Adipocyte (in vitro differentiated cells): ENCODE measurements at regions not wholly inside any gene's neighbourhood (a gene's known extent, or its start where the extent isn't known, plus 50 kb on each side); places are given as distances from the start of the nearest gene placed in this dataset.
"Not testable (repeated sequence)": the region's sequence is repeated elsewhere in the genome, so short reads cannot be mapped to it uniquely, and the experiment has no call there.

Source experiments
- DNase-seq: peaks from one replicate; pipeline ENCODE4 v3.0.0-alpha.2; 2015; ENCODE audit warnings: low read depth
- H3K27me3 ChIP-seq: replicated peaks from 2 replicates; pipeline ENCODE4 v1.7.0; 2013; ENCODE audit warnings: mild to moderate bottlenecking, low read length, moderate library complexity; ENCODE audit not compliant: control insufficient read depth, insufficient read depth
- H3K36me3 ChIP-seq: 2 replicates; pipeline ENCODE4 v1.7.0; 2013; ENCODE audit warnings: low read length, mild to moderate bottlenecking, moderate library complexity; ENCODE audit not compliant: control insufficient read depth, insufficient read depth, severe bottlenecking
- H3K4me1 ChIP-seq: 2 replicates; pipeline ENCODE4 v1.7.0; 2013; ENCODE audit warnings: mild to moderate bottlenecking, low read length, moderate library complexity; ENCODE audit not compliant: control insufficient read depth, insufficient read depth
- H3K4me3 ChIP-seq: 2 replicates; pipeline ENCODE4 v1.7.0; 2013; ENCODE audit warnings: mild to moderate bottlenecking, low read length, moderate library complexity
- H3K9ac ChIP-seq: 2 replicates; pipeline ENCODE4 v1.7.0; 2013; ENCODE audit warnings: mild to moderate bottlenecking, low read length, moderate library complexity
- H3K9me3 ChIP-seq: 2 replicates; pipeline ENCODE4 v1.7.0; 2013; ENCODE audit warnings: mild to moderate bottlenecking, low read length, moderate library complexity; ENCODE audit not compliant: control insufficient read depth

DNA sequence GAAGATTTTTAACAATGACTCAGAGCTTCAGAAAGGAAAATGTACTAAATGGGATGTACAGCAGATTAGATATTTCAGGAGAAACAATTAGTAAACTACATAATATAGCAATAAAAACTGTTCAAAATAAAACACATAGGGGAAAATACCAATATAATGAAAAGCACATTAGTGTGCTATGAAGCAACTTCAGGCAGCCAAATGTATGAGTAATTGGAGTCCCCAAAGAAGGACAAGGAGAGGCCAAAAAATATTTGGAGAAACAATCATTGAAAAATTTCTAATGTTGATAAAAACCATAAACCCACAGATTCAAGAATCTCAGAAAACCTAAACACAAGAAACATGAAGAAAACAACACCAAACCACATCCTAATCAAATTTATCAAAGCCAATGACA, 129.3 kb upstream of the CHRDL1 start:
- Histone ChIP-seq H3K4me1 (no peaks in the 10 kb centered on the region), H3K36me3 (no peaks in the 10 kb centered on the region), H3K9me3 (peaks cover 7% of the 10 kb centered on the region), H3K4me3 (no peak overlapping the region), H3K27me3 (peaks cover 5% of the 10 kb centered on the region), H3K9ac (no peak overlapping the region)
- no peak for DNase-seq

DNA sequence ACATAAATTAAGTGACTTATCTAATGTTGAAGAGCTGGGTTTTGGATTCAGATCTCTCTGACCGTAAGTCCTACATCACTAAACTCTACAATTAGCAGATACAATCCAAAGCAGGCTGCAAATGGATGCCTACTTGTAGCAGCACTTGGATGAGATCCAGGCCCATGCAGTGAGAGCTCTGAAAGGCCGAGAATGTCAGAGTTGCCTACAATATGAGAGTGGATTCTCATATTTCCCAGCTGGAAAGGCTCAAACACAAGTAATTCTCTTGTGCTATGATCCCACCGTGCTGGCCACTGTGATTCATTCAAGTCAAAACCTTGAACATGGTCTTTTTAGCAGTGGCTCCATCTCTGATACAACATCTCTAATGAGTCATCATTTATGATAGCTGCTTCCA, 125.4 kb upstream of the CHRDL1 start:
- no peak overlapping the region for H3K9ac ChIP-seq
- no peak overlapping the region for H3K4me3 ChIP-seq
- H3K27me3 ChIP-seq, result peaks cover 5% of the 10 kb centered on the region
- no peaks in the 10 kb centered on the region for H3K9me3 ChIP-seq
- no peak for DNase-seq
- no peaks in the 10 kb centered on the region for H3K36me3 ChIP-seq
- peaks cover 2% of the 10 kb centered on the region for H3K4me1 ChIP-seq

GRCh38 chrX:110915570-110915969, 120.0 kb upstream of the CHRDL1 start:
- no peaks in the 10 kb centered on the region for H3K36me3 ChIP-seq
- no peak overlapping the region for H3K4me3 ChIP-seq
- H3K27me3 ChIP-seq, result peaks cover 5% of the 10 kb centered on the region
- H3K9me3 ChIP-seq, result peaks cover 3% of the 10 kb centered on the region
- H3K9ac ChIP-seq, result no peak overlapping the region
- DNase-seq, result no peak
- peaks cover 14% of the 10 kb centered on the region for H3K4me1 ChIP-seq

DNA sequence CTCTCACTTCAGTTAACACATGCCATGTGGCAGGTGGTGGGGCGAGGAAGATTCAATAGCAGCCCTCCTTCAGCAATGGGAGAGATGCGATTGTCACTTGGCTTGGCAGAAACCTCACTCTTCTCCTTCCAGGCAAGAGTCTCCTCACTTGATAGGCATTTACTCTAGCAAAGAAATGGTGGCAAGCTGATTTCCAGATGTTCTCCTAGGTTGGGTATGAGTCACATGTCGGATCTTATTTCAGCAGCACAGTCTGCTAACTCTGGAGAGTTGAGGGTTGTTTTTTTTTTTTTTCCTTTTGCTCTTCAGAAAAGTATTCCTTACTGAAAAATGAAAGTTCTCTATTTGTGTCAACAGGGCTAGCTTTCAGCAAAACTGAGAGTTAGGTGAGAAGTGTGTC, 119.5 kb upstream of the CHRDL1 start:
- no peak overlapping the region for H3K9ac ChIP-seq
- peaks cover 14% of the 10 kb centered on the region for H3K4me1 ChIP-seq
- no peaks in the 10 kb centered on the region for H3K36me3 ChIP-seq
- H3K27me3 ChIP-seq, result peaks cover 5% of the 10 kb centered on the region
- no peak overlapping the region for H3K4me3 ChIP-seq
- H3K9me3 ChIP-seq, result peaks cover 3% of the 10 kb centered on the region
- peak; percentile 61 for DNase-seq

DNA sequence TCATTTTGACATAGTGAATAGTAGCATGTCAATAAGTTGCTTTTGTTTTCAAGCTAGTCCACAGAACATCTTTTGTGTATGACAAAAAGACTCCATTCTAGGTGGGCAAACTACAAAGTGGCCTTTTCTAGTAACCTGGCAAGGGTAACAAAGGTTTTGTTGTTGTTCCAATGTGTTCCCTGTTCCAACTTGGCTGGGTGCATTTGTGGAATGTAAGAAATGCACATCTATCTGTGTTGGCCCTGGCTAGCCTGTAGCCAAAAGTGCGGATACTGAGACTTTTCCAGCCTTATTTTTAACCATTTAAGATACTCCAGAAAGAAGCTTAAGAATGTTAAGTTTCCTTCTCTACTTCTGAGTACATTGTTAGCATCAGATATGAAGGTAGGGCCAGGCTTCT, 118.7 kb upstream of the CHRDL1 start:
- Histone ChIP-seq H3K4me3 (no peak overlapping the region), H3K36me3 (no peaks in the 10 kb centered on the region), H3K9ac (no peak overlapping the region), H3K4me1 (peaks cover 14% of the 10 kb centered on the region), H3K9me3 (peaks cover 3% of the 10 kb centered on the region), H3K27me3 (peaks cover 5% of the 10 kb centered on the region)
- DNase-seq, result no peak

GRCh38 chrX:110904747-110905146, 109.1 kb upstream of the CHRDL1 start:
- not testable (repeated sequence) for H3K9ac ChIP-seq, H3K4me3 ChIP-seq, H3K4me1 ChIP-seq, DNase-seq, H3K36me3 ChIP-seq
- Histone ChIP-seq H3K27me3 (peaks cover 19% of the 10 kb centered on the region), H3K9me3 (peaks cover 38% of the 10 kb centered on the region)

- H3K27me3 ChIP-seq, result peaks cover 3% of the 10 kb centered on the region
- no peak for DNase-seq
- H3K4me1 ChIP-seq, result no peaks in the 10 kb centered on the region
- H3K36me3 ChIP-seq, result no peaks in the 10 kb centered on the region
- no peak overlapping the region for H3K4me3 ChIP-seq
- peaks cover 39% of the 10 kb centered on the region for H3K9me3 ChIP-seq
- no peak overlapping the region for H3K9ac ChIP-seq
These were observed 86.4 kb upstream of the CHRDL1 start for GRCh38 chrX:110881971-110882370.

GRCh38 chrX:110877326-110877725, 81.7 kb upstream of the CHRDL1 start:
- DNase-seq, result no peak
- Histone ChIP-seq H3K4me3 (no peak overlapping the region), H3K9me3 (peaks cover 25% of the 10 kb centered on the region), H3K36me3 (no peaks in the 10 kb centered on the region), H3K4me1 (no peaks in the 10 kb centered on the region), H3K27me3 (peaks cover 6% of the 10 kb centered on the region), H3K9ac (no peak overlapping the region)

DNA sequence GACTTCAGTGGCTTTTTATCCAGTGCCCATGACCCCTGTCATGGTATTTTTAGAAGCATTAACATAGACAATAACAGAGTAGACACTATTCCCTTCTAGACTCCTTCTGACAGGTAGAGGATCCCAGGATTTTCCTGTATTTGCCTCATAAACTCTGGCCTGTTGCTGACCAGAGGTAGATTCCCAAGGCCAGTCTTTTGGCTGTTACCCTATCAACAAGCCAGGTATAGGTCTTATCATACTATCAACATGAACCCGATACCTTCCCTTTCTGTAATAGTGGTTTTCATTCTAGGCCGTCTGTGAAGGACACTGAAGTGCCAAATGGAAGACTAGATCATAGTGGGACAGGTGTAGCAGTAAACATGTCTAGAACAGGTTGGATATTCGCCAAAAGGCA, 76.2 kb upstream of the CHRDL1 start:
- Histone ChIP-seq H3K9ac (no peak overlapping the region), H3K9me3 (peaks cover 6% of the 10 kb centered on the region), H3K27me3 (peaks cover 16% of the 10 kb centered on the region), H3K4me3 (no peak overlapping the region), H3K36me3 (no peaks in the 10 kb centered on the region), H3K4me1 (no peaks in the 10 kb centered on the region)
- no peak for DNase-seq

- Histone ChIP-seq H3K27me3 (peaks cover 26% of the 10 kb centered on the region), H3K4me1 (no peaks in the 10 kb centered on the region), H3K4me3 (no peak overlapping the region), H3K9me3 (peaks cover 11% of the 10 kb centered on the region), H3K36me3 (no peaks in the 10 kb centered on the region), H3K9ac (no peak overlapping the region)
- DNase-seq, result no peak
These were observed 70.8 kb upstream of the CHRDL1 start for GRCh38 chrX:110866421-110866820.

DNA sequence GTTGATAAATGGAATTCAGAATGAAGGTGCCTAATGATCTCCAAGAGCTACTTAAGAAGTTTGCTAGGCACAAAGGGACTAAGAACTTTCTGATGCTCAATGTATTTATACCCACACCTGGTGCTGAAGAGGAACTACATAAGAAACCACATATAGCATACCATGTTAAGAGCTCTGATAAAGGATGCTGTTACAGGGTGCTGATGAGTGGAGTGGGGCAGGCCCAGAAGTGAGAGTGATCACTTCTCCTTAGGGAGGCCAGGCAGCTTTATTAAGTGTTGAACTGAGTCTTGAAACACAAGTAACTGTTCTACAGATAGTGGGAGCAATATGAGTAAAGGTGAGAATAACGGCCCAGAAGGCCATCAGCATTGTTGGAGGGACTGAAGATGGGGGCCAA, 68.3 kb upstream of the CHRDL1 start:
- H3K9ac ChIP-seq, result no peak overlapping the region
- DNase-seq, result no peak

GRCh38 chrX:110858565-110858964, 62.9 kb upstream of the CHRDL1 start:
- H3K4me1 ChIP-seq, result no peaks in the 10 kb centered on the region
- no peak for DNase-seq

More for the DNA sequence above, 68.3 kb upstream of the CHRDL1 start:
- Histone ChIP-seq H3K4me3 (no peak overlapping the region), H3K4me1 (no peaks in the 10 kb centered on the region), H3K27me3 (peaks cover 49% of the 10 kb centered on the region), H3K36me3 (no peaks in the 10 kb centered on the region), H3K9me3 (peaks cover 26% of the 10 kb centered on the region)

More at GRCh38 chrX:110858565-110858964, 62.9 kb upstream of the CHRDL1 start:
- Histone ChIP-seq H3K27me3 (peaks cover 61% of the 10 kb centered on the region), H3K36me3 (no peaks in the 10 kb centered on the region), H3K4me3 (no peak overlapping the region), H3K9ac (no peak overlapping the region), H3K9me3 (peaks cover 20% of the 10 kb centered on the region)
